ACC112 (cell line): ENCODE measurements at regions not wholly inside any gene's neighbourhood (a gene's known extent, or its start where the extent isn't known, plus 50 kb on each side); places are given as distances from the start of the nearest gene placed in this dataset.

Experiments used
- H2AFZ ChIP-seq: fragments of 200-600 bp; sonication (generic); one replicate; pipeline ENCODE4 v1.6.0; 2017; ENCODE audit warnings: antibody characterized with exemption, low read length; ENCODE audit not compliant: unreplicated experiment
- H3K27ac ChIP-seq: fragments of 200-600 bp; sonication (generic); 2 replicates; pipeline ENCODE4 v1.5.1; 2014; ENCODE audit warnings: low read depth, mild to moderate bottlenecking, antibody characterized with exemption, low read length, moderate library complexity
- H3K27me3 ChIP-seq: fragments of 200-600 bp; sonication (generic); 2 replicates; pipeline ENCODE4 v1.6.1; 2014; ENCODE audit warnings: mild to moderate bottlenecking, antibody characterized with exemption, low read length, moderate library complexity, mixed read lengths; ENCODE audit not compliant: insufficient read depth
- H3K36me3 ChIP-seq: fragments of 200-600 bp; sonication (generic); 2 replicates; pipeline ENCODE4 v1.6.1; 2016; ENCODE audit warnings: mild to moderate bottlenecking, antibody characterized with exemption, low read length, moderate library complexity, mixed read lengths; ENCODE audit not compliant: insufficient read depth
- H3K4me1 ChIP-seq: fragments of 200-600 bp; sonication (generic); one replicate; pipeline ENCODE4 v1.6.1; 2016; ENCODE audit warnings: low read length, mixed read lengths; ENCODE audit not compliant: insufficient read depth, unreplicated experiment, control insufficient read depth
- H3K4me3 ChIP-seq: fragments of 200-600 bp; sonication (generic); 2 replicates; pipeline ENCODE4 v1.5.1; 2014; ENCODE audit warnings: mild to moderate bottlenecking, low read depth, low read length
- H3K79me2 ChIP-seq: fragments of 200-600 bp; sonication (generic); one replicate; pipeline ENCODE4 v1.6.0; 2016; ENCODE audit warnings: low read length; ENCODE audit not compliant: control insufficient read depth, unreplicated experiment, insufficient read depth

GRCh38 chr9:108377881-108378280 lies 477.9 kb downstream of the ACTL7B start:
- Histone ChIP-seq H3K4me3 (no peak overlapping the region), H3K36me3 (0 out of 2 replicates have a peak, but pooled peaks cover 4% of the 10 kb centered on the region), H2AFZ (no peak overlapping the region), H3K27ac (no peak overlapping the region), H3K27me3 (no peaks in the 10 kb centered on the region), H3K79me2 (no peaks in the 10 kb centered on the region), H3K4me1 (no peaks in the 10 kb centered on the region)

- 0 out of 2 replicates have a peak, but pooled peaks cover 4% of the 10 kb centered on the region for H3K36me3 ChIP-seq
- H3K4me3 ChIP-seq, result no peak overlapping the region
- no peaks in the 10 kb centered on the region for H3K4me1 ChIP-seq
- no peak overlapping the region for H3K27ac ChIP-seq
- H2AFZ ChIP-seq, result no peak overlapping the region
- H3K27me3 ChIP-seq, result no peaks in the 10 kb centered on the region
- no peaks in the 10 kb centered on the region for H3K79me2 ChIP-seq
Observed at GRCh38 chr9:108377382-108377781, 478.4 kb downstream of the ACTL7B start.

- Histone ChIP-seq H3K27me3 (no peaks in the 10 kb centered on the region), H3K4me1 (no peaks in the 10 kb centered on the region), H2AFZ (no peak overlapping the region), H3K27ac (no peak overlapping the region), H3K36me3 (0 out of 2 replicates have a peak, but pooled peaks cover 4% of the 10 kb centered on the region), H3K79me2 (no peaks in the 10 kb centered on the region), H3K4me3 (no peak overlapping the region)
Observed at GRCh38 chr9:108376140-108376539, 479.6 kb downstream of the ACTL7B start.

GRCh38 chr9:108374626-108375025 lies 481.2 kb downstream of the ACTL7B start:
- Histone ChIP-seq H2AFZ (no peak overlapping the region), H3K36me3 (0 out of 2 replicates have a peak, but pooled peaks cover 4% of the 10 kb centered on the region), H3K4me3 (no peak overlapping the region), H3K79me2 (no peaks in the 10 kb centered on the region), H3K27ac (no peak overlapping the region), H3K27me3 (no peaks in the 10 kb centered on the region), H3K4me1 (no peaks in the 10 kb centered on the region)

- Histone ChIP-seq H2AFZ (no peak overlapping the region), H3K27me3 (no peaks in the 10 kb centered on the region)
Observed at GRCh38 chr9:108367188-108367587, 488.6 kb downstream of the ACTL7B start.

GRCh38 chr9:108363311-108363710 lies 492.5 kb downstream of the ACTL7B start:
- Histone ChIP-seq H3K27ac (no peak overlapping the region), H3K4me3 (no peak overlapping the region), H2AFZ (no peak overlapping the region), H3K79me2 (no peaks in the 10 kb centered on the region), H3K4me1 (no peaks in the 10 kb centered on the region), H3K36me3 (no peaks in the 10 kb centered on the region), H3K27me3 (no peaks in the 10 kb centered on the region)

More at GRCh38 chr9:108367188-108367587, 488.6 kb downstream of the ACTL7B start:
- Histone ChIP-seq H3K4me3 (no peak overlapping the region), H3K36me3 (no peaks in the 10 kb centered on the region), H3K27ac (no peak overlapping the region), H3K79me2 (no peaks in the 10 kb centered on the region), H3K4me1 (no peaks in the 10 kb centered on the region)

- Histone ChIP-seq H3K4me3 (no peak overlapping the region), H2AFZ (no peak overlapping the region), H3K36me3 (no peaks in the 10 kb centered on the region), H3K27me3 (no peaks in the 10 kb centered on the region), H3K4me1 (no peaks in the 10 kb centered on the region), H3K27ac (no peak overlapping the region), H3K79me2 (no peaks in the 10 kb centered on the region)
Observed at GRCh38 chr9:108360304-108360703, 495.5 kb downstream of the ACTL7B start.

- H3K4me3 ChIP-seq, result no peak overlapping the region
- H3K4me1 ChIP-seq, result no peaks in the 10 kb centered on the region
- no peaks in the 10 kb centered on the region for H3K36me3 ChIP-seq
- H3K27me3 ChIP-seq, result no peaks in the 10 kb centered on the region
- no peak overlapping the region for H2AFZ ChIP-seq
- H3K79me2 ChIP-seq, result no peaks in the 10 kb centered on the region
- no peak overlapping the region for H3K27ac ChIP-seq
Observed at GRCh38 chr9:108356806-108357205, 499.0 kb downstream of the ACTL7B start.

GRCh38 chr9:108351571-108351970 lies 504.2 kb downstream of the ACTL7B start:
- Histone ChIP-seq H3K4me1 (no peaks in the 10 kb centered on the region), H3K27ac (no peak overlapping the region), H3K36me3 (no peaks in the 10 kb centered on the region), H3K79me2 (no peaks in the 10 kb centered on the region), H3K27me3 (no peaks in the 10 kb centered on the region), H3K4me3 (no peak overlapping the region), H2AFZ (no peak overlapping the region)

GRCh38 chr9:108347463-108348188 lies 508.2 kb downstream of the ACTL7B start:
- no peaks in the 10 kb centered on the region for H3K79me2 ChIP-seq
- no peak overlapping the region for H2AFZ ChIP-seq
- H3K4me3 ChIP-seq, result no peak overlapping the region
- no peak overlapping the region for H3K27ac ChIP-seq
- no peaks in the 10 kb centered on the region for H3K36me3 ChIP-seq
- no peaks in the 10 kb centered on the region for H3K27me3 ChIP-seq
- H3K4me1 ChIP-seq, result no peaks in the 10 kb centered on the region

- no peaks in the 10 kb centered on the region for H3K36me3 ChIP-seq
- no peaks in the 10 kb centered on the region for H3K4me1 ChIP-seq
- H3K27ac ChIP-seq, result no peak overlapping the region
- H3K79me2 ChIP-seq, result no peaks in the 10 kb centered on the region
- no peak overlapping the region for H3K4me3 ChIP-seq
- no peak overlapping the region for H2AFZ ChIP-seq
- no peaks in the 10 kb centered on the region for H3K27me3 ChIP-seq
Observed at GRCh38 chr9:108345826-108346225, 510.0 kb downstream of the ACTL7B start.
